ENCODE measurements at regions not wholly inside any gene's neighbourhood (a gene's known extent, or its start where the extent isn't known, plus 50 kb on each side); places are given as distances from the start of the nearest gene placed in this dataset.
A peak's percentile ranks its signal among the peaks of the same experiment; 100 is the strongest.

- Histone ChIP-seq H3K4ac (ENCODE audit: low read depth, low read length) (no peak overlapping the region), H4K8ac (ENCODE audit: low read depth in 2 of 2, low read length in 2 of 2) (no peak overlapping the region), H3K4me2 (ENCODE audit: low read depth, low read length) (no peak overlapping the region), H2AFZ (replicated peaks; ENCODE audit: low read length, poor library complexity) (no peak overlapping the region), H3K9ac (ENCODE audit: low read depth, low read length) (no peak overlapping the region), H3K36me3 (ENCODE audit: control insufficient read depth, insufficient read depth, low read length) (no peaks in the 10 kb centered on the region), H2AK9ac (replicated peaks; ENCODE audit: low read depth, low read length, poor library complexity) (no peak overlapping the region), H2BK120ac (ENCODE audit: low read depth, low read length) (no peak overlapping the region), H3K9me1 (ENCODE audit: insufficient read depth, low read length) (0 out of 2 replicates have a peak, but pooled peaks cover 4% of the 10 kb centered on the region), H3K56ac (ENCODE audit: extremely low read depth, insufficient read depth, low read length) (no peak overlapping the region), H4K91ac (ENCODE audit: insufficient read depth, low read depth, low read length) (no peak overlapping the region), H3K18ac (ENCODE audit: low read depth, low read length) (no peak overlapping the region), H3K23ac (ENCODE audit: low read depth, low read length) (no peak overlapping the region), H3K79me1 (ENCODE audit: low read depth in 1 of 2, low read length in 2 of 2) (no peaks in the 10 kb centered on the region), H3K27ac (ENCODE audit: insufficient read depth, low read length) (no peak overlapping the region), H2AK5ac (ENCODE audit: low read depth, low read length) (no peak overlapping the region), H3K9me3 (ENCODE audit: control insufficient read depth, insufficient read depth, low read length) (no peaks in the 10 kb centered on the region), H2BK5ac (ENCODE audit: low read depth, low read length, poor library complexity, severe bottlenecking) (no peak overlapping the region), H2BK15ac (ENCODE audit: low read depth, low read length) (no peak overlapping the region), H3K27me3 (ENCODE audit: control insufficient read depth, insufficient read depth, low read length) (peaks cover 8% of the 10 kb centered on the region), H3K4me3 (ENCODE audit: insufficient read depth, low read depth, low read length) (no peak overlapping the region), H3K14ac (replicated peaks; ENCODE audit: low read depth, low read length) (no peak overlapping the region), H4K20me1 (ENCODE audit: insufficient read depth, low read length) (no peaks in the 10 kb centered on the region), H3K4me1 (ENCODE audit: control insufficient read depth, insufficient read depth, low read length) (no peaks in the 10 kb centered on the region), H4K5ac (ENCODE audit: low read depth, low read length) (no peak overlapping the region), H2BK20ac (ENCODE audit: low read depth, low read length) (no peak overlapping the region)
- ATAC-seq (ENCODE audit: low read depth), result 0 out of 2 replicates have a peak, but pooled peaks have one; percentile 32
- ChIA-PET POLR2A (ENCODE audit: unreplicated experiment) (no interaction called here), CTCF (no interaction called here)
- no CpG with 5 or more reads among the region's 3 CpGs for WGBS, 2 experiments (ENCODE audit: extremely low coverage in 2 of 2, insufficient read length in 1 of 2)
- dilution Hi-C loops (cut with HindIII; ENCODE audit: low sequenced_read_pairs, unreplicated experiment), result no loop called here
- in situ Hi-C loops (cut with MboI; ENCODE audit: low sequenced_read_pairs), result no loop called here
- intact Hi-C loops (cut with micrococcal nuclease), result no loop called here
- BruUV-seq (replicated peaks), result no TSS peak
- TF ChIP-seq MXI1 (IDR thresholded peaks at IDR 0.05; ENCODE audit: borderline replicate concordance, low read depth, low read length) (no peak), FOS (IDR thresholded peaks at IDR 0.05; ENCODE audit: low read depth, low read length) (no peak), MAZ (IDR thresholded peaks at IDR 0.05; ENCODE audit: borderline replicate concordance, low read depth, low read length) (no peak), NFE2L2 (IDR thresholded peaks at IDR 0.05; ENCODE audit: low read depth, low read length) (no peak), CTCF (conservative IDR thresholded peaks at IDR 0.05; ENCODE audit: low read depth, low read length) (no peak)
- DNase-seq, result no peak
Observed at GRCh38 chr1:232186931-232187330, 443.0 kb downstream of the SIPA1L2 start.

All from IMR-90 (cell line).